Heart right ventricle (tissue), 16 donors: ENCODE measurements at regions not wholly inside any gene's neighbourhood (a gene's known extent, or its start where the extent isn't known, plus 50 kb on each side); places are given as distances from the start of the nearest gene placed in this dataset.

ENCODE experiments used
- ATAC-seq, 8 donors: fragments of 200-7000 bp; cut with Tn5 transposase; one replicate each; pipeline ENCODE4 v1.9.1; 2020; ENCODE audit warnings: mild to moderate bottlenecking in 8 of 8, moderate library complexity in 8 of 8, moderate number of reproducible peaks in 1 of 8
- DNase-seq, 2 donors: peaks; one replicate each; pipeline ENCODE4 v3.0.0-alpha.2; 2020
- H3K27ac ChIP-seq, 10 donors: fragments of 200-600 bp; sonication (generic) in 2 of 10; one replicate each; pipeline versions ENCODE4 v1.5.0 to v1.8.0; 2020 to 2022; ENCODE audit warnings: mild to moderate bottlenecking in 3 of 10
- H3K27me3 ChIP-seq, 7 donors: fragments of 200-600 bp; one replicate each; pipeline ENCODE4 v1.8.0; 2021 to 2022; ENCODE audit warnings: mild to moderate bottlenecking in 2 of 7
- H3K36me3 ChIP-seq, 9 donors: fragments of 200-600 bp; sonication (generic) in 1 of 9; one replicate each; pipeline versions ENCODE4 v1.5.0 to v1.8.0; 2020 to 2022; ENCODE audit warnings: mild to moderate bottlenecking in 2 of 9
- H3K4me1 ChIP-seq, 9 donors: fragments of 200-600 bp; sonication (generic) in 1 of 9; one replicate each; pipeline versions ENCODE4 v1.5.0 to v1.8.0; 2020 to 2022; ENCODE audit warnings: mild to moderate bottlenecking in 4 of 9
- H3K4me3 ChIP-seq, 10 donors: fragments of 200-600 bp; sonication (generic) in 2 of 10; one replicate each; pipeline versions ENCODE4 v1.5.0 to v1.8.0; 2020 to 2022; ENCODE audit warnings: mild to moderate bottlenecking in 7 of 10, moderate library complexity in 2 of 10
- H3K9me3 ChIP-seq, 11 donors: fragments of 200-600 bp in 10 of 11; sonication (generic) in 2 of 11; one replicate each; pipeline versions ENCODE4 v1.5.0 to v1.8.0; 2013 to 2022; ENCODE audit warnings: mild to moderate bottlenecking in 2 of 11, control low read depth in 1 of 11, moderate library complexity in 1 of 11
- CTCF ChIP-seq, 9 donors: fragments of 200-600 bp; sonication (generic) in 2 of 9; IDR thresholded peaks; one replicate each; pipeline versions ENCODE4 v1.5.0 to v1.8.0; 2021 to 2022; ENCODE audit warnings: antibody characterized with exemption in 9 of 9, mild to moderate bottlenecking in 5 of 9, moderate library complexity in 1 of 9
- WGBS, 2 donors: extraction: QIAGEN DNeasy Blood & Tissue Kit; methylation state at CpG; one replicate each; pipeline ENCODE4 v1.1.7; 2013; ENCODE audit warnings: inconsistent platforms in 1 of 2; 5-methylcytosine and 5-hydroxymethylcytosine counted together
- intact Hi-C, 10 donors: fragments of 100-400 bp; cut with DNase I; formaldehyde crosslinking; loops; one replicate each; pipeline versions ENCODE4 v1.11.1 to v1.14.2; 2022
- donor health status: Arrhythmogenic right ventricular cardiomyopathy.
- donor health status: ischemic (EF 13 %, LVEDD 7.1; RV severe dilation, severe dysfunction).
- donor health status: healthy with polysubstance abuse.
- donor health status: DM: no; HTN: yes; CAD: no.
- donor health status: DM: no; HTN: no; CAD: no.
- donor health status: ischemic (EF 25% LVEDD 6.9; RV normal size, moderate dysfunction).
- donor health status: ischemic (EF 25% LVEDD 5.7; RV mildly dilated, moderate dysfunction).
- donor health status: healthy.
- donor health status: DM: yes; HTN: yes; CAD: no.
- donor health status: Ischemic cardiomyopathy.
- donor health status: ischemic (EF 35%, LVEDD 5.7; RV mildly dilated, moderate dysfunction).
- donor health status: nonischemic (EF 11% LVEDD 7.7; RV severe dilation, severe dysfunction).
- donor health status: DM: yes; HTN: yes; CAD: no.
- donor health status: PGD.
- donor health status: ischemic (EF 29% LVEDD 5.4; RV normal size, mild dysfunction).
- donor health status: nonischemic (EF 23%, LVEDD 6.1; RV moderate dilation, normal function).

- Histone ChIP-seq H3K27me3 (no peaks in the 10 kb centered on the region), H3K4me3 (no peak overlapping the region), H3K9me3 (no peaks in the 10 kb centered on the region), H3K36me3 (no peaks in the 10 kb centered on the region), H3K27ac (no peak overlapping the region), H3K4me1 (no peaks in the 10 kb centered on the region)
- intact Hi-C loops = no loop called here
- WGBS, 2 donors = 91 to 97% methylated on average over 3 of the region's 3 CpGs
- DNase-seq = no peak
- ATAC-seq = no peak
- no peak for TF ChIP-seq CTCF (IDR thresholded peaks at IDR 0.05)
These were observed 262.7 kb downstream of the KIF4B start for GRCh38 chr5:155276231-155276630.

- DNase-seq (no peak), ATAC-seq (peak in 3 of 8 donors; percentile 47 to 87 (median 77))
- Histone ChIP-seq H3K27ac (no peak overlapping the region), H3K9me3 (no peaks in the 10 kb centered on the region), H3K36me3 (no peaks in the 10 kb centered on the region), H3K4me3 (no peak overlapping the region), H3K27me3 (no peaks in the 10 kb centered on the region), H3K4me1 (no peaks in the 10 kb centered on the region)
- no peak for TF ChIP-seq CTCF (IDR thresholded peaks at IDR 0.05)
- WGBS, 2 donors = 57 to 70% methylated on average over 4 of the region's 4 CpGs
- intact Hi-C loops = no loop called here
These were observed 265.0 kb downstream of the KIF4B start for GRCh38 chr5:155278532-155278931.

- Histone ChIP-seq H3K27me3 (peaks cover 0 to 5% (median 0%) of the 10 kb centered on the region in 7 donors), H3K27ac (no peak overlapping the region), H3K4me3 (no peak overlapping the region), H3K9me3 (no peaks in the 10 kb centered on the region), H3K36me3 (no peaks in the 10 kb centered on the region), H3K4me1 (no peaks in the 10 kb centered on the region)
- no peak for TF ChIP-seq CTCF (IDR thresholded peaks at IDR 0.05)
- intact Hi-C loops = no loop called here
- 63 to 71% methylated on average over 6 of the region's 6 CpGs for WGBS, 2 donors
- no peak for ATAC-seq
- DNase-seq = no peak
These were observed 269.1 kb downstream of the KIF4B start for GRCh38 chr5:155282503-155283107.

GRCh38 chr5:155285706-155286105 is 272.2 kb downstream of the KIF4B start:
- Histone ChIP-seq H3K27ac (no peak overlapping the region), H3K9me3 (no peaks in the 10 kb centered on the region), H3K4me1 (no peaks in the 10 kb centered on the region), H3K4me3 (no peak overlapping the region), H3K27me3 (peaks cover 0 to 5% (median 0%) of the 10 kb centered on the region in 7 donors), H3K36me3 (no peaks in the 10 kb centered on the region)
- no peak for TF ChIP-seq CTCF (IDR thresholded peaks at IDR 0.05)
- intact Hi-C loops = no loop called here
- DNase-seq (no peak), ATAC-seq (no peak)
- WGBS, 2 donors = 43 to 47% methylated on average over 1 of the region's 1 CpG
